Activated naive CD4-positive, alpha-beta T cell treated with anti-CD3 and anti-CD28 coated beads, Interleukin-2, amount 50 U/mL, for 24 hours (primary cell): ENCODE measurements at regions not wholly inside any gene's neighbourhood (a gene's known extent, or its start where the extent isn't known, plus 50 kb on each side); places are given as distances from the start of the nearest gene placed in this dataset.

Experiments
- H3K27ac Mint-ChIP-seq: one replicate; pipeline ENCODE4 v1.8.0; 2021; ENCODE audit warnings: mild to moderate bottlenecking, mixed read lengths
- H3K27me3 Mint-ChIP-seq: one replicate; pipeline ENCODE4 v1.8.0; 2021; ENCODE audit warnings: mixed read lengths
- H3K36me3 Mint-ChIP-seq: one replicate; pipeline ENCODE4 v1.8.0; 2021; ENCODE audit warnings: mixed read lengths
- H3K4me1 Mint-ChIP-seq: one replicate; pipeline ENCODE4 v1.8.0; 2021; ENCODE audit warnings: mixed read lengths
- H3K4me3 Mint-ChIP-seq: one replicate; pipeline ENCODE4 v1.8.0; 2021; ENCODE audit warnings: mild to moderate bottlenecking, mixed read lengths
- H3K9me3 Mint-ChIP-seq: one replicate; pipeline ENCODE4 v1.8.0; 2021; ENCODE audit warnings: mixed read lengths

- Mint-ChIP-seq H3K27me3 (peaks cover 7% of the 10 kb centered on the region), H3K36me3 (no peaks in the 10 kb centered on the region), H3K4me3 (no peak overlapping the region), H3K4me1 (no peaks in the 10 kb centered on the region), H3K27ac (no peak overlapping the region), H3K9me3 (peaks cover 6% of the 10 kb centered on the region)
Observed at GRCh38 chr20:39399463-39399862, 437.3 kb downstream of the DHX35 start.

- H3K4me1 Mint-ChIP-seq, result no peaks in the 10 kb centered on the region
Observed at GRCh38 chr20:39398656-39399055, 436.5 kb downstream of the DHX35 start.

GRCh38 chr20:39397646-39398045 lies 435.5 kb downstream of the DHX35 start:
- H3K27me3 Mint-ChIP-seq, result peaks cover 4% of the 10 kb centered on the region
- H3K9me3 Mint-ChIP-seq, result peaks cover 6% of the 10 kb centered on the region
- H3K4me1 Mint-ChIP-seq, result no peaks in the 10 kb centered on the region
- H3K4me3 Mint-ChIP-seq, result no peak overlapping the region
- no peak overlapping the region for H3K27ac Mint-ChIP-seq
- no peaks in the 10 kb centered on the region for H3K36me3 Mint-ChIP-seq

More at GRCh38 chr20:39398656-39399055, 436.5 kb downstream of the DHX35 start:
- Mint-ChIP-seq H3K27me3 (peaks cover 4% of the 10 kb centered on the region), H3K36me3 (no peaks in the 10 kb centered on the region), H3K27ac (no peak overlapping the region), H3K4me3 (no peak overlapping the region), H3K9me3 (peaks cover 6% of the 10 kb centered on the region)

- Mint-ChIP-seq H3K27me3 (peaks cover 1% of the 10 kb centered on the region), H3K4me3 (no peak overlapping the region), H3K4me1 (no peaks in the 10 kb centered on the region), H3K36me3 (no peaks in the 10 kb centered on the region), H3K9me3 (peaks cover 6% of the 10 kb centered on the region), H3K27ac (no peak overlapping the region)
Observed at GRCh38 chr20:39395478-39396291, 433.5 kb downstream of the DHX35 start.

- no peaks in the 10 kb centered on the region for H3K36me3 Mint-ChIP-seq
- H3K4me3 Mint-ChIP-seq, result no peak overlapping the region
- H3K9me3 Mint-ChIP-seq, result peaks cover 6% of the 10 kb centered on the region
- H3K27me3 Mint-ChIP-seq, result peaks cover 1% of the 10 kb centered on the region
- H3K27ac Mint-ChIP-seq, result no peak overlapping the region
- no peaks in the 10 kb centered on the region for H3K4me1 Mint-ChIP-seq
Observed at GRCh38 chr20:39394461-39394860, 432.3 kb downstream of the DHX35 start.

- Mint-ChIP-seq H3K27ac (no peak overlapping the region), H3K9me3 (no peaks in the 10 kb centered on the region), H3K27me3 (peaks cover 3% of the 10 kb centered on the region), H3K36me3 (no peaks in the 10 kb centered on the region), H3K4me1 (no peaks in the 10 kb centered on the region), H3K4me3 (no peak overlapping the region)
Observed at GRCh38 chr20:39390186-39390585, 428.0 kb downstream of the DHX35 start.

GRCh38 chr20:39381595-39381994 lies 419.5 kb downstream of the DHX35 start:
- Mint-ChIP-seq H3K27me3 (no peaks in the 10 kb centered on the region), H3K4me3 (no peak overlapping the region), H3K4me1 (no peaks in the 10 kb centered on the region), H3K36me3 (no peaks in the 10 kb centered on the region), H3K27ac (no peak overlapping the region), H3K9me3 (no peaks in the 10 kb centered on the region)

GRCh38 chr20:39378776-39379175 lies 416.6 kb downstream of the DHX35 start:
- H3K9me3 Mint-ChIP-seq, result no peaks in the 10 kb centered on the region
- no peaks in the 10 kb centered on the region for H3K27me3 Mint-ChIP-seq
- H3K4me1 Mint-ChIP-seq, result no peaks in the 10 kb centered on the region
- no peak overlapping the region for H3K4me3 Mint-ChIP-seq
- H3K36me3 Mint-ChIP-seq, result no peaks in the 10 kb centered on the region
- no peak overlapping the region for H3K27ac Mint-ChIP-seq

- Mint-ChIP-seq H3K27me3 (no peaks in the 10 kb centered on the region), H3K4me3 (no peak overlapping the region), H3K27ac (no peak overlapping the region), H3K9me3 (no peaks in the 10 kb centered on the region), H3K4me1 (no peaks in the 10 kb centered on the region), H3K36me3 (no peaks in the 10 kb centered on the region)
Observed at GRCh38 chr20:39376788-39377187, 414.6 kb downstream of the DHX35 start.

GRCh38 chr20:39364320-39364719 lies 402.2 kb downstream of the DHX35 start:
- Mint-ChIP-seq H3K27ac (no peak overlapping the region), H3K36me3 (no peaks in the 10 kb centered on the region), H3K27me3 (peaks cover 6% of the 10 kb centered on the region)

GRCh38 chr20:39359981-39360620 lies 398.0 kb downstream of the DHX35 start:
- no peaks in the 10 kb centered on the region for H3K36me3 Mint-ChIP-seq
- peaks cover 2% of the 10 kb centered on the region for H3K27me3 Mint-ChIP-seq
- H3K9me3 Mint-ChIP-seq, result no peaks in the 10 kb centered on the region
- H3K4me1 Mint-ChIP-seq, result no peaks in the 10 kb centered on the region
- no peak overlapping the region for H3K27ac Mint-ChIP-seq
- no peak overlapping the region for H3K4me3 Mint-ChIP-seq

More at GRCh38 chr20:39364320-39364719, 402.2 kb downstream of the DHX35 start:
- Mint-ChIP-seq H3K9me3 (peaks cover 12% of the 10 kb centered on the region), H3K4me1 (no peaks in the 10 kb centered on the region), H3K4me3 (no peak overlapping the region)

GRCh38 chr20:39358052-39358451 lies 395.9 kb downstream of the DHX35 start:
- no peak overlapping the region for H3K27ac Mint-ChIP-seq

GRCh38 chr20:39356908-39357307 lies 394.8 kb downstream of the DHX35 start:
- H3K9me3 Mint-ChIP-seq, result no peaks in the 10 kb centered on the region
- no peaks in the 10 kb centered on the region for H3K36me3 Mint-ChIP-seq
- no peak overlapping the region for H3K4me3 Mint-ChIP-seq
- no peaks in the 10 kb centered on the region for H3K27me3 Mint-ChIP-seq
- H3K27ac Mint-ChIP-seq, result no peak overlapping the region
- no peaks in the 10 kb centered on the region for H3K4me1 Mint-ChIP-seq

More at GRCh38 chr20:39358052-39358451, 395.9 kb downstream of the DHX35 start:
- H3K36me3 Mint-ChIP-seq, result no peaks in the 10 kb centered on the region
- H3K9me3 Mint-ChIP-seq, result no peaks in the 10 kb centered on the region
- no peaks in the 10 kb centered on the region for H3K27me3 Mint-ChIP-seq
- H3K4me3 Mint-ChIP-seq, result no peak overlapping the region
- H3K4me1 Mint-ChIP-seq, result no peaks in the 10 kb centered on the region

GRCh38 chr20:39349240-39349639 lies 387.1 kb downstream of the DHX35 start:
- no peak overlapping the region for H3K27ac Mint-ChIP-seq
- H3K36me3 Mint-ChIP-seq, result peaks cover 5% of the 10 kb centered on the region
- no peaks in the 10 kb centered on the region for H3K4me1 Mint-ChIP-seq
- H3K27me3 Mint-ChIP-seq, result peaks cover 3% of the 10 kb centered on the region
- H3K9me3 Mint-ChIP-seq, result peaks cover 13% of the 10 kb centered on the region
- no peak overlapping the region for H3K4me3 Mint-ChIP-seq

GRCh38 chr20:39347626-39348025 lies 385.5 kb downstream of the DHX35 start:
- Mint-ChIP-seq H3K4me3 (no peak overlapping the region), H3K9me3 (peaks cover 13% of the 10 kb centered on the region), H3K4me1 (no peaks in the 10 kb centered on the region), H3K36me3 (peaks cover 5% of the 10 kb centered on the region), H3K27ac (no peak overlapping the region), H3K27me3 (peaks cover 5% of the 10 kb centered on the region)

GRCh38 chr20:39342463-39342862 lies 380.3 kb downstream of the DHX35 start:
- Mint-ChIP-seq H3K27ac (no peak overlapping the region), H3K36me3 (no peaks in the 10 kb centered on the region), H3K4me3 (no peak overlapping the region), H3K9me3 (no peaks in the 10 kb centered on the region), H3K27me3 (peaks cover 5% of the 10 kb centered on the region), H3K4me1 (no peaks in the 10 kb centered on the region)
